Activated CD8-positive, alpha-beta T cell treated with anti-CD3 and anti-CD28 coated beads, Interleukin-2, amount 10 ng/mL, durations not matched to agents 7 days and 5 days (primary cell): ENCODE measurements at regions not wholly inside any gene's neighbourhood (a gene's known extent, or its start where the extent isn't known, plus 50 kb on each side); places are given as distances from the start of the nearest gene placed in this dataset.

Source experiments
- ATAC-seq: fragments of 150-1000 bp; cut with Tn5 transposase; one replicate; pipeline ENCODE4 v1.10.0; 2021; ENCODE audit warnings: moderate library complexity
- CTCF ChIA-PET: fragments of 350-600 bp; sonication (Branson Sonifier 250); formaldehyde crosslinking; loops from one replicate; lab custom pipeline; 2021; ENCODE audit warnings: antibody characterized with exemption; lab: Charles Lee
- POLR2A ChIA-PET: fragments of 350-600 bp; sonication (Branson Sonifier 250); formaldehyde crosslinking; loops from one replicate; lab custom pipeline; 2021; ENCODE audit warnings: antibody characterized with exemption; lab: Charles Lee
- DNase-seq: peaks from one replicate; pipeline ENCODE4 v3.0.0-alpha.2; 2020
- H3K27ac Mint-ChIP-seq: one replicate; pipeline ENCODE4 v1.8.0; 2021; ENCODE audit warnings: mild to moderate bottlenecking, mixed read lengths
- H3K27me3 Mint-ChIP-seq: one replicate; pipeline ENCODE4 v1.8.0; 2021; ENCODE audit warnings: low read depth, mixed read lengths
- H3K36me3 Mint-ChIP-seq: one replicate; pipeline ENCODE4 v1.8.0; 2021; ENCODE audit warnings: low read depth, mixed read lengths
- H3K4me1 Mint-ChIP-seq: one replicate; pipeline ENCODE4 v1.8.0; 2021; ENCODE audit warnings: low read depth, mixed read lengths
- H3K4me3 Mint-ChIP-seq: one replicate; pipeline ENCODE4 v1.8.0; 2021; ENCODE audit warnings: mild to moderate bottlenecking, mixed read lengths
- H3K9me3 Mint-ChIP-seq: one replicate; pipeline ENCODE4 v1.8.0; 2022; ENCODE audit warnings: mixed read lengths; ENCODE audit not compliant: insufficient read depth

- Mint-ChIP-seq H3K4me1 (no peaks in the 10 kb centered on the region), H3K27ac (no peak overlapping the region), H3K4me3 (no peak overlapping the region), H3K36me3 (no peaks in the 10 kb centered on the region), H3K9me3 (no peaks in the 10 kb centered on the region), H3K27me3 (no peaks in the 10 kb centered on the region)
- ChIA-PET POLR2A (no interaction called here), CTCF (no interaction called here)
- ATAC-seq = no peak
- DNase-seq = no peak
These were observed 623.1 kb downstream of the BNC2 start for GRCh38 chr9:16247188-16247875.

- no peak for ATAC-seq
- Mint-ChIP-seq H3K27me3 (no peaks in the 10 kb centered on the region), H3K4me1 (no peaks in the 10 kb centered on the region), H3K9me3 (no peaks in the 10 kb centered on the region), H3K4me3 (no peak overlapping the region), H3K27ac (no peak overlapping the region), H3K36me3 (no peaks in the 10 kb centered on the region)
- no peak for DNase-seq
- POLR2A ChIA-PET = interaction anchor here (0.6 kb wide), 1 partner anchor 347 kb away, joined by 3 read pairs; no protein-coding TSS in a partner anchor
- CTCF ChIA-PET = no interaction called here
These were observed 621.6 kb downstream of the BNC2 start for GRCh38 chr9:16248822-16249221.

- no peaks in the 10 kb centered on the region for H3K36me3 Mint-ChIP-seq
- POLR2A ChIA-PET = no interaction called here
These were observed 617.9 kb downstream of the BNC2 start for GRCh38 chr9:16252616-16253015.

GRCh38 chr9:16254674-16255073 lies 615.8 kb downstream of the BNC2 start:
- ATAC-seq = no peak
- peaks cover 5% of the 10 kb centered on the region for H3K4me1 Mint-ChIP-seq
- H3K27ac Mint-ChIP-seq = no peak overlapping the region
- no peak overlapping the region for H3K4me3 Mint-ChIP-seq
- no peaks in the 10 kb centered on the region for H3K36me3 Mint-ChIP-seq
- no peak for DNase-seq
- no peaks in the 10 kb centered on the region for H3K9me3 Mint-ChIP-seq
- ChIA-PET CTCF (no interaction called here), POLR2A (no interaction called here)
- H3K27me3 Mint-ChIP-seq = no peaks in the 10 kb centered on the region

More at GRCh38 chr9:16252616-16253015, 617.9 kb downstream of the BNC2 start:
- no peaks in the 10 kb centered on the region for H3K27me3 Mint-ChIP-seq
- H3K9me3 Mint-ChIP-seq = no peaks in the 10 kb centered on the region
- DNase-seq (no peak), ATAC-seq (no peak)
- CTCF ChIA-PET = no interaction called here
- H3K4me1 Mint-ChIP-seq = no peaks in the 10 kb centered on the region
- no peak overlapping the region for H3K4me3 Mint-ChIP-seq
- H3K27ac Mint-ChIP-seq = no peak overlapping the region

DNA sequence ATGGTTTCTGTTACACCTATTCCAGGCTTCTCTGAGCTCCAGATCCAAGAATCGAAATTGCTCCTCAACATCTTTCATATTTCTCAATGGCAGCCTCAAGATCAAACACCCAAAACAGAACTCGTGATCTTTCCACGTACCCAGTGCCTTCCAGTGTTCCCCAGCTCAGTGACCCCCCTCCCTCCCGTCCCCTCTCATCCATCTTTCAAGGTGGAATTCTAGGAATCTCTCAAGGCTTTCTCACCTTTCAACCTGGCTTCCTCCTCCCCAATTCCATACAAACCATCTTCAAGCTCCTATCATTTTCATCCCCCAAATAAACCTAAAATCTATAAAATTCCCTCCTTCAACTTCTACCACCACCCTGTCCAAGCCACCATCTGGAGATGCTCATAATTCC lies 615.3 kb downstream of the BNC2 start:
- Mint-ChIP-seq H3K36me3 (no peaks in the 10 kb centered on the region), H3K4me1 (peaks cover 5% of the 10 kb centered on the region), H3K9me3 (no peaks in the 10 kb centered on the region), H3K4me3 (no peak overlapping the region), H3K27ac (no peak overlapping the region), H3K27me3 (no peaks in the 10 kb centered on the region)
- ATAC-seq (no peak), DNase-seq (no peak)
- ChIA-PET CTCF (no interaction called here), POLR2A (no interaction called here)

GRCh38 chr9:16257604-16258003 lies 612.9 kb downstream of the BNC2 start:
- Mint-ChIP-seq H3K9me3 (no peaks in the 10 kb centered on the region), H3K36me3 (no peaks in the 10 kb centered on the region), H3K27ac (no peak overlapping the region), H3K4me1 (peaks cover 8% of the 10 kb centered on the region), H3K4me3 (no peak overlapping the region), H3K27me3 (no peaks in the 10 kb centered on the region)
- ChIA-PET POLR2A (no interaction called here), CTCF (no interaction called here)
- ATAC-seq (no peak), DNase-seq (no peak)

DNA sequence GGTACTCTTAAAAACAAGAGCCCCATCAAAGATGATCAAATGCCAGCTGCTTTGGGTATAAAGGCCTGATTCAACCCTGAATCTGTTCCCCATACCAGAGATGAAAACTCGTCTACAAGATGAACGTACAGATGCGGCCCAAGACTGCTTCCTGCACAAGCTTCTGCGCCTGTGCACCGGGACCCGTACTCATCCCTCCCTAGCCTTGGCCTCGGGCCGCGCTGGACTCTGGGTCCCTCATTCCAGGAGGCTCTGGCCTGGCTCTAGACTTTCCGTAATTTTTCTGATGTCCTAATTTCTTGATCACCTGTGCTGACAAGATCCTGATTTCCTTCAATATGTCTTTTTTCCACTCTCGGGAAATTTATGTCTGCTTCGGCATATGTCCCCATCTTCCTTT lies 612.3 kb downstream of the BNC2 start:
- Mint-ChIP-seq H3K4me1 (peaks cover 8% of the 10 kb centered on the region), H3K27me3 (no peaks in the 10 kb centered on the region), H3K9me3 (no peaks in the 10 kb centered on the region), H3K36me3 (no peaks in the 10 kb centered on the region), H3K27ac (no peak overlapping the region), H3K4me3 (no peak overlapping the region)
- no peak for ATAC-seq
- ChIA-PET CTCF (interaction anchor here (1.0 kb wide), 1 partner anchor 10 kb away, joined by 3 read pairs; no protein-coding TSS in a partner anchor), POLR2A (no interaction called here)
- DNase-seq = no peak

DNA sequence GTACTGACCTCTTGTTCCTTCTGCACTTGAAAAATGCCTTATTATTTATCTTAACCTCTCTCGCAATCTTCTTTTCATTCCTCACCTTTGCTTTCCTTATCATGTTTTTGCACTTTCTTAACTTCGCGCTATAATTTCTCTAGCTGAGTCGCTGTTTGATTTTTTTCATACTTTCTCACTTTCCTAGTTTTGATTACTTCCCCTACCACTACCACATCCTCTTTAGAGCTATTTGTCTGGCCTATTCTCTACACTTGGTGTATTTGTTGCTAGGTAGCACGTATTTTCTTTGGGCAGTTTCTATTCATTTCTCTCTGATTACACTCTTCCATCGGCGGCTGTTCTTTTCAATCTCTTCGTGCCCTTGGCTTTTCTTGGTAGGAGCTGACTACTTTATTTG lies 611.8 kb downstream of the BNC2 start:
- Mint-ChIP-seq H3K4me1 (peaks cover 8% of the 10 kb centered on the region), H3K27ac (peak overlapping the region; percentile 37), H3K36me3 (no peaks in the 10 kb centered on the region), H3K27me3 (no peaks in the 10 kb centered on the region), H3K9me3 (no peaks in the 10 kb centered on the region), H3K4me3 (no peak overlapping the region)
- POLR2A ChIA-PET = no interaction called here
- CTCF ChIA-PET = interaction anchor here (1.0 kb wide), 1 partner anchor 9 kb away, joined by 3 read pairs; no protein-coding TSS in a partner anchor
- DNase-seq = no peak
- peak; percentile 30 for ATAC-seq

GRCh38 chr9:16262477-16263261 lies 607.8 kb downstream of the BNC2 start:
- H3K36me3 Mint-ChIP-seq = no peaks in the 10 kb centered on the region
- H3K4me3 Mint-ChIP-seq = no peak overlapping the region
- ATAC-seq = no peak
- POLR2A ChIA-PET = no interaction called here
- no peaks in the 10 kb centered on the region for H3K27me3 Mint-ChIP-seq
- peaks cover 20% of the 10 kb centered on the region for H3K4me1 Mint-ChIP-seq
- CTCF ChIA-PET = no interaction called here
- no peaks in the 10 kb centered on the region for H3K9me3 Mint-ChIP-seq
- no peak for DNase-seq
- no peak overlapping the region for H3K27ac Mint-ChIP-seq

GRCh38 chr9:16265688-16266087 lies 604.8 kb downstream of the BNC2 start:
- no peak for ATAC-seq
- Mint-ChIP-seq H3K4me3 (no peak overlapping the region), H3K4me1 (peaks cover 18% of the 10 kb centered on the region), H3K9me3 (no peaks in the 10 kb centered on the region), H3K27me3 (no peaks in the 10 kb centered on the region), H3K27ac (no peak overlapping the region), H3K36me3 (no peaks in the 10 kb centered on the region)
- POLR2A ChIA-PET = no interaction called here
- CTCF ChIA-PET = no interaction called here
- DNase-seq = no peak

GRCh38 chr9:16266648-16267276 lies 603.7 kb downstream of the BNC2 start:
- no peak for ATAC-seq
- no peaks in the 10 kb centered on the region for H3K27me3 Mint-ChIP-seq
- CTCF ChIA-PET = interaction anchor here (0.7 kb wide), 1 partner anchor 112 kb away, joined by 3 read pairs; no protein-coding TSS in a partner anchor

More at GRCh38 chr9:16266648-16267276, 603.7 kb downstream of the BNC2 start:
- Mint-ChIP-seq H3K4me3 (peak overlapping the region; percentile 35), H3K9me3 (no peaks in the 10 kb centered on the region), H3K36me3 (no peaks in the 10 kb centered on the region), H3K27ac (no peak overlapping the region), H3K4me1 (peaks cover 18% of the 10 kb centered on the region)
- POLR2A ChIA-PET = no interaction called here
- peak; percentile 22 for DNase-seq
